DOHH2 (cell line): ENCODE measurements at regions not wholly inside any gene's neighbourhood (a gene's known extent, or its start where the extent isn't known, plus 50 kb on each side); places are given as distances from the start of the nearest gene placed in this dataset.

Experiments
- H3F3A ChIP-seq: fragments of 200-600 bp; sonication (generic), shearing (Covaris generic); 2 replicates; pipeline ENCODE4 v1.6.0; 2016; ENCODE audit warnings: antibody characterized with exemption, mild to moderate bottlenecking; ENCODE audit not compliant: control insufficient read depth, insufficient read depth
- H3K27ac ChIP-seq: fragments of 200-600 bp; sonication (generic); 2 replicates; pipeline ENCODE4 v1.5.1; 2014; ENCODE audit warnings: low read depth, mild to moderate bottlenecking, low read length, moderate library complexity
- H3K27me3 ChIP-seq: fragments of 200-600 bp; sonication (generic); 2 replicates; pipeline ENCODE4 v1.6.1; 2014; ENCODE audit warnings: mild to moderate bottlenecking, low read length, mixed read lengths; ENCODE audit not compliant: control insufficient read depth
- H3K36me3 ChIP-seq: fragments of 200-600 bp; sonication (generic); 2 replicates; pipeline ENCODE4 v1.6.1; 2014; ENCODE audit warnings: mild to moderate bottlenecking, low read length, moderate library complexity, mixed read lengths; ENCODE audit not compliant: control insufficient read depth
- H3K4me1 ChIP-seq: fragments of 200-600 bp; sonication (generic); 2 replicates; pipeline ENCODE4 v1.6.1; 2014; ENCODE audit warnings: mild to moderate bottlenecking, low read length, mixed read lengths; ENCODE audit not compliant: control insufficient read depth
- H3K4me2 ChIP-seq: fragments of 200-600 bp; sonication (generic); 2 replicates; pipeline ENCODE4 v1.6.0; 2014; ENCODE audit warnings: mild to moderate bottlenecking, low read length, moderate library complexity
- H3K4me3 ChIP-seq: fragments of 200-600 bp; sonication (generic); 2 replicates; pipeline ENCODE4 v1.5.1; 2014; ENCODE audit warnings: mild to moderate bottlenecking, low read length, mixed read lengths
- H3K79me2 ChIP-seq: fragments of 200-600 bp; sonication (generic); 2 replicates; pipeline ENCODE4 v1.6.1; 2014; ENCODE audit warnings: mild to moderate bottlenecking, low read length, mixed read lengths; ENCODE audit not compliant: control insufficient read depth
- H3K9me2 ChIP-seq: fragments of 200-600 bp; sonication (generic); replicated peaks from 2 replicates; pipeline ENCODE4 v1.6.1; 2014; ENCODE audit warnings: mild to moderate bottlenecking, low read length, mixed read lengths; ENCODE audit not compliant: control insufficient read depth
- H3K9me3 ChIP-seq: fragments of 200-600 bp; sonication (generic); 2 replicates; pipeline ENCODE4 v1.6.1; 2014; ENCODE audit warnings: antibody characterized with exemption, low read length, mixed read lengths; ENCODE audit not compliant: control insufficient read depth, insufficient read depth
- H4K20me1 ChIP-seq: fragments of 200-600 bp; sonication (generic); 2 replicates; pipeline ENCODE4 v1.6.0; 2014; ENCODE audit warnings: low read depth, mild to moderate bottlenecking, antibody characterized with exemption, low read length, moderate library complexity; ENCODE audit not compliant: control insufficient read depth, insufficient read depth
- EZH2phosphoT487 ChIP-seq: fragments of 200-600 bp; sonication (generic); IDR thresholded peaks from 2 replicates; pipeline ENCODE4 v1.6.1; 2017; ENCODE audit warnings: borderline replicate concordance, mild to moderate bottlenecking, antibody characterized with exemption, low read length, moderate library complexity, mixed read lengths
- TF ChIP-seq, protein P1 (sequence below): fragments of 200-600 bp; sonication (generic); IDR thresholded peaks from one replicate; pipeline ENCODE4 v1.5.1; 2014; ENCODE audit warnings: antibody characterized with exemption, mild to moderate bottlenecking, low read depth, low read length; ENCODE audit not compliant: poor library complexity, severe bottlenecking

DNA sequence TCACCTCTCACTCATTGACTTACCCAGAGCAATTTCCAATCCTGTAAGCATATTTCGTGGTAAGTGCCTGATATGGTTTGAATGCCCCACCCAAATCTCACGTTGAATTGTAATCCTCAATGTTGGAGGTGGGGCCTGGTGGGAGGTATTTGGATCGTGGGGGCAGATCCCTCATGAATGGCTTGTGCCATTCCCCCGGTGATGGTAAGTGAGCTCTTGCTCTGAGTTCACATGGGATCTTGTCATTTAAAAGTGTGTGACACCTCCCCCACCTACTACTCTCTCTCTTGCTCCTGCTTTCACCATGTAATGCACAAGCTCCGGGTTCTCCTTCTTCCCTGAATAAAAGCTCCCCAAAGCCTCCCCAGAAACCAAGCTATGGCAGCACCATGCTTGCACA, 1165.5 kb downstream of the CDH12 start:
- Histone ChIP-seq H3K9me3 (no peaks in the 10 kb centered on the region), H3K4me1 (no peaks in the 10 kb centered on the region), H3K36me3 (no peaks in the 10 kb centered on the region), H3K4me2 (no peak overlapping the region), H3K27ac (no peak overlapping the region), H4K20me1 (no peaks in the 10 kb centered on the region), H3K27me3 (no peaks in the 10 kb centered on the region), H3F3A (no peaks in the 10 kb centered on the region), H3K79me2 (no peaks in the 10 kb centered on the region), H3K9me2 (no peaks in the 10 kb centered on the region), H3K4me3 (no peak overlapping the region)
- TF ChIP-seq, protein P1, sequence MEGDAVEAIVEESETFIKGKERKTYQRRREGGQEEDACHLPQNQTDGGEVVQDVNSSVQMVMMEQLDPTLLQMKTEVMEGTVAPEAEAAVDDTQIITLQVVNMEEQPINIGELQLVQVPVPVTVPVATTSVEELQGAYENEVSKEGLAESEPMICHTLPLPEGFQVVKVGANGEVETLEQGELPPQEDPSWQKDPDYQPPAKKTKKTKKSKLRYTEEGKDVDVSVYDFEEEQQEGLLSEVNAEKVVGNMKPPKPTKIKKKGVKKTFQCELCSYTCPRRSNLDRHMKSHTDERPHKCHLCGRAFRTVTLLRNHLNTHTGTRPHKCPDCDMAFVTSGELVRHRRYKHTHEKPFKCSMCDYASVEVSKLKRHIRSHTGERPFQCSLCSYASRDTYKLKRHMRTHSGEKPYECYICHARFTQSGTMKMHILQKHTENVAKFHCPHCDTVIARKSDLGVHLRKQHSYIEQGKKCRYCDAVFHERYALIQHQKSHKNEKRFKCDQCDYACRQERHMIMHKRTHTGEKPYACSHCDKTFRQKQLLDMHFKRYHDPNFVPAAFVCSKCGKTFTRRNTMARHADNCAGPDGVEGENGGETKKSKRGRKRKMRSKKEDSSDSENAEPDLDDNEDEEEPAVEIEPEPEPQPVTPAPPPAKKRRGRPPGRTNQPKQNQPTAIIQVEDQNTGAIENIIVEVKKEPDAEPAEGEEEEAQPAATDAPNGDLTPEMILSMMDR, result no peak
- no peak for TF ChIP-seq EZH2phosphoT487

DNA sequence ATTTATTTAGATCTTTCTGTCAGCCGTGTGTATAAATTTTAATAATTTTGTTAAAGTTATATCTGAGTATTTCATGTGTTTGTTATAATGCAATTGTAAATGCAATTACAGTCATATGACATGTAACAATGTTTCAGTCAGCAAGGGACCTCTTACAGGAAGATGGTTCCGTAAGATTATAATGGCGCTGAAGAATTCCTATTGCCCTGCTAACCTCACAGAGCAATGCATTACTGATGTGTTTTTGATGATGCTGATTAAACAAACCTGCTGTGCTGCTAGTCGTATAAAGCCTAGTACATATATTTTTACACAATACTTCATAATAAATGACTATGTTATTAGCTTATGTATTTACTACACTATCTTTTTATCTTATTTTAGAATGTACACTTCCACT, 1166.4 kb downstream of the CDH12 start:
- Histone ChIP-seq H4K20me1 (no peaks in the 10 kb centered on the region), H3K9me2 (no peaks in the 10 kb centered on the region), H3K27ac (no peak overlapping the region), H3K4me1 (no peaks in the 10 kb centered on the region), H3K9me3 (no peaks in the 10 kb centered on the region), H3F3A (no peaks in the 10 kb centered on the region), H3K4me2 (no peak overlapping the region), H3K79me2 (no peaks in the 10 kb centered on the region), H3K36me3 (no peaks in the 10 kb centered on the region), H3K27me3 (no peaks in the 10 kb centered on the region), H3K4me3 (no peak overlapping the region)
- TF ChIP-seq, protein P1, result no peak
- no peak for TF ChIP-seq EZH2phosphoT487

DNA sequence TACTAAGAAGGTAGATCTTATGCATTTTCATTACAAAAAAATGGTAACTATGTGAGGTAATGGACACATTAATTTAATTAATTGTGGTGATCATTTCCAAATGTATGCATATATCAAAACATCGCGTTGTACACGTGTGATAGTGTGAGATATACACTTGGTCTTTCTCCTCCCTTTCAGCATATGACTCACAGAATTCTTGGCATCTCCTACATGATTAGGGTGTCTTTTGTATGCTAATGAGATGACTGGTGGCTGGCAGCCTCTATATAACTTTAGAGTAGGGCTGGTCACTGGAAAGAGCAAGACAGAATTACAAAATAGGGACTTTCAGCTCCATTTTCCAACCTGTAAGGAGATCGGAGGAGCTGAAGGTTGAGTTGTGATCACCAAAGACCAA, 1167.6 kb downstream of the CDH12 start:
- Histone ChIP-seq H3K4me3 (no peak overlapping the region), H3K27me3 (no peaks in the 10 kb centered on the region), H3K4me2 (no peak overlapping the region), H4K20me1 (no peaks in the 10 kb centered on the region), H3K9me3 (no peaks in the 10 kb centered on the region), H3K4me1 (no peaks in the 10 kb centered on the region), H3F3A (no peaks in the 10 kb centered on the region), H3K27ac (no peak overlapping the region), H3K36me3 (no peaks in the 10 kb centered on the region), H3K79me2 (no peaks in the 10 kb centered on the region), H3K9me2 (no peaks in the 10 kb centered on the region)
- TF ChIP-seq, protein P1, result no peak
- TF ChIP-seq EZH2phosphoT487, result no peak

DNA sequence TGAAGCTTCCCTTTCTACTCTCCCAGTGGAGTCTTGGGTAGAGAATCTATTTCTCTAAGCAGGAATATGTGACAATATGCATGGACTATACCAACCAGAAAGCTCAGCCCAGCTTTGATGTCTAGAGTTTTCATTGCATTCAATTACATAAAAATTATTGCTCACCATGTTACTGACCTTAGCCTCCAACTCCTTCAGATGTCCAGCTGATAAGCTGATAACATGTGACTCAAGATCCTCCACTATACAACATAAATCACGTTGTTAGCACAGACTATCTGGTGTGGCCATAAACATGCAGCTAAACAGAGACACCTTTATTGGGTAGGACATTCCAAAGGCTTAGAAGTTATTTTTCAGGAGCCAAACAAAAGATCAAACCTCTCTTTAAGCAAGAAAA, 1168.2 kb downstream of the CDH12 start:
- no peaks in the 10 kb centered on the region for H3K9me2 ChIP-seq
- H3K9me3 ChIP-seq, result no peaks in the 10 kb centered on the region
- H3K36me3 ChIP-seq, result no peaks in the 10 kb centered on the region
- H3K4me2 ChIP-seq, result no peak overlapping the region
- H3K4me3 ChIP-seq, result no peak overlapping the region
- H3K27ac ChIP-seq, result no peak overlapping the region
- H3K79me2 ChIP-seq, result no peaks in the 10 kb centered on the region
- TF ChIP-seq EZH2phosphoT487, result no peak
- TF ChIP-seq, protein P1, result no peak
- H4K20me1 ChIP-seq, result no peaks in the 10 kb centered on the region
- H3K27me3 ChIP-seq, result no peaks in the 10 kb centered on the region
- H3K4me1 ChIP-seq, result no peaks in the 10 kb centered on the region
- no peaks in the 10 kb centered on the region for H3F3A ChIP-seq
